H1 (cell line): ENCODE measurements at regions not wholly inside any gene's neighbourhood (a gene's known extent, or its start where the extent isn't known, plus 50 kb on each side); places are given as distances from the start of the nearest gene placed in this dataset.

ENCODE experiments used
- CTCF ChIA-PET: fragments of 300-600 bp; sonication (Branson Sonifier 250); formaldehyde crosslinking; loops from one replicate; lab custom pipeline; 2021; ENCODE audit not compliant: partially characterized antibody; lab: Charles Lee
- POLR2A ChIA-PET: fragments of 300-600 bp; sonication (Branson Sonifier 250); formaldehyde crosslinking; loops from one replicate; lab custom pipeline; 2021; ENCODE audit warnings: inconsistent platforms; ENCODE audit not compliant: partially characterized antibody; lab: Charles Lee
- DNase-seq, 2 experiments: peaks; one replicate each; pipeline versions ENCODE4 v3.0.0 to v3.0.0-alpha.2; 2010 to 2022; ENCODE audit warnings: low spot score in 2 of 2, low read depth in 1 of 2, mixed read lengths in 1 of 2
- FAIRE-seq: peaks from 2 replicates; lab custom pipeline; 2011; peaks lifted over from hg19 to GRCh38; lab: Jason Lieb, UNC
- H2AFZ ChIP-seq: 2 replicates; pipeline ENCODE4 v1.8.1; 2012; ENCODE audit warnings: low read length, inconsistent platforms
- H2AK5ac ChIP-seq: 2 replicates; pipeline ENCODE4 v1.6.1; 2013; ENCODE audit warnings: low read depth, low read length
- H2BK120ac ChIP-seq: replicated peaks from 2 replicates; pipeline ENCODE3; 2013; ENCODE audit warnings: low read depth, low read length, inconsistent platforms
- H2BK12ac ChIP-seq: 2 replicates; pipeline ENCODE4 v1.6.1; 2013; ENCODE audit warnings: low read depth, low read length
- H2BK15ac ChIP-seq: 2 replicates; pipeline ENCODE4 v1.6.1; 2013; ENCODE audit warnings: low read length
- H2BK20ac ChIP-seq: 2 replicates; pipeline ENCODE4 v1.6.1; 2013; ENCODE audit warnings: low read length
- H2BK5ac ChIP-seq: 2 replicates; pipeline ENCODE4 v1.6.1; 2013; ENCODE audit warnings: low read depth, low read length
- H3K14ac ChIP-seq: 2 replicates; pipeline ENCODE4 v1.6.1; 2013; ENCODE audit warnings: inconsistent platforms; ENCODE audit not compliant: insufficient read length
- H3K18ac ChIP-seq: 2 replicates; pipeline ENCODE4 v1.6.1; 2013; ENCODE audit warnings: low read length; ENCODE audit errors: extremely low read depth
- H3K23ac ChIP-seq: 2 replicates; pipeline ENCODE4 v1.6.1; 2013; ENCODE audit warnings: inconsistent platforms; ENCODE audit not compliant: insufficient read length
- H3K23me2 ChIP-seq: 2 replicates; pipeline ENCODE4 v1.6.1; 2013; ENCODE audit warnings: low read depth, low read length
- H3K27ac ChIP-seq: 2 replicates; pipeline ENCODE4 v1.6.1; 2011; ENCODE audit warnings: low read depth, low read length, inconsistent platforms
- H3K27me3 ChIP-seq, 4 experiments: replicated peaks in 1 of 4; 1 replicate in 1 of 4; 2 replicates in 3 of 4; pipeline versions ENCODE4 v1.6.1 to v1.8.1; 2011 to 2013; ENCODE audit warnings: low read length in 3 of 4, mild to moderate bottlenecking in 3 of 4, inconsistent platforms in 2 of 4, mixed read lengths in 2 of 4, moderate library complexity in 1 of 4; ENCODE audit not compliant: control insufficient read depth in 3 of 4, insufficient read depth in 3 of 4; ENCODE audit errors: extremely low read depth in 1 of 4
- H3K36me3 ChIP-seq, 4 experiments: 2 replicates each; pipeline versions ENCODE4 v1.6.1 to v1.8.1; 2011 to 2013; ENCODE audit warnings: mild to moderate bottlenecking in 4 of 4, low read length in 3 of 4, moderate library complexity in 2 of 4, control low read depth in 1 of 4, inconsistent platforms in 1 of 4; ENCODE audit not compliant: insufficient read depth in 4 of 4, control insufficient read depth in 2 of 4
- H3K4ac ChIP-seq: replicated peaks from 2 replicates; pipeline ENCODE3; 2013; ENCODE audit warnings: low read length, low read depth, mixed read lengths, inconsistent platforms; ENCODE audit not compliant: insufficient read length
- H3K4me1 ChIP-seq, 4 experiments: replicated peaks in 1 of 4; 1 replicate in 1 of 4; 2 replicates in 3 of 4; pipeline versions ENCODE4 v1.6.1 to v1.8.1; 2011 to 2013; ENCODE audit warnings: low read length in 3 of 4, inconsistent platforms in 2 of 4, mixed read lengths in 1 of 4; ENCODE audit not compliant: insufficient read depth in 4 of 4, control insufficient read depth in 3 of 4
- H3K4me2 ChIP-seq, 2 experiments: 2 replicates each; pipeline versions ENCODE4 v1.6.1 to v1.8.1; 2011 to 2013; ENCODE audit warnings: low read depth in 2 of 2, low read length in 2 of 2, control low read depth in 1 of 2, inconsistent platforms in 1 of 2, mild to moderate bottlenecking in 1 of 2; ENCODE audit not compliant: insufficient read depth in 1 of 2
- H3K4me3 ChIP-seq, 4 experiments: fragments of 200-600, 300-600 bp in 1 of 4; sonication (generic), shearing (Covaris generic), sonication (Bioruptor Twin) in 1 of 4; 2 replicates each; pipeline versions ENCODE4 v1.5.1 to v1.8.1; 2011 to 2016; ENCODE audit warnings: low read length in 4 of 4, low read depth in 3 of 4, control low read depth in 2 of 4, inconsistent platforms in 2 of 4, mild to moderate bottlenecking in 2 of 4, mixed read lengths in 1 of 4, moderate library complexity in 1 of 4; ENCODE audit not compliant: insufficient read depth in 2 of 4; ENCODE audit errors: extremely low read depth in 1 of 4
- H3K56ac ChIP-seq: replicated peaks from 2 replicates; pipeline ENCODE3; 2013; ENCODE audit warnings: low read depth, mild to moderate bottlenecking, mixed read lengths, low read length, inconsistent platforms; ENCODE audit not compliant: insufficient read length
- H3K79me1 ChIP-seq: 2 replicates; pipeline ENCODE4 v1.6.1; 2013; ENCODE audit warnings: low read depth, low read length, control low read depth
- H3K79me2 ChIP-seq, 2 experiments: 2 replicates each; pipeline versions ENCODE4 v1.6.1 to v1.8.1; 2012 to 2013; ENCODE audit warnings: low read length in 2 of 2, mild to moderate bottlenecking in 2 of 2, inconsistent platforms in 1 of 2; ENCODE audit not compliant: insufficient read depth in 2 of 2, control insufficient read depth in 1 of 2
- H3K9ac ChIP-seq, 4 experiments: replicated peaks in 1 of 4; 1 replicate in 1 of 4; 2 replicates in 3 of 4; pipeline versions ENCODE4 v1.6.1 to v1.8.1; 2011 to 2013; ENCODE audit warnings: low read depth in 3 of 4, low read length in 3 of 4, control low read depth in 2 of 4, mild to moderate bottlenecking in 2 of 4, moderate library complexity in 2 of 4, inconsistent platforms in 1 of 4; ENCODE audit errors: extremely low read depth in 1 of 4
- H3K9me3 ChIP-seq, 2 experiments: 2 replicates each; pipeline versions ENCODE4 v1.6.1 to v1.8.1; 2012 to 2013; ENCODE audit warnings: mild to moderate bottlenecking in 2 of 2, moderate library complexity in 2 of 2, control low read depth in 1 of 2, inconsistent platforms in 1 of 2, low read depth in 1 of 2, low read length in 1 of 2, mixed read lengths in 1 of 2; ENCODE audit not compliant: insufficient read depth in 2 of 2
- H4K20me1 ChIP-seq, 2 experiments: replicated peaks in 1 of 2; 2 replicates each; pipeline versions ENCODE3 to v1.8.1; 2011 to 2013; ENCODE audit warnings: inconsistent platforms in 2 of 2, low read length in 2 of 2, mild to moderate bottlenecking in 1 of 2; ENCODE audit not compliant: insufficient read depth in 2 of 2, control insufficient read depth in 1 of 2
- H4K5ac ChIP-seq: 2 replicates; pipeline ENCODE4 v1.6.1; 2013; ENCODE audit warnings: low read length, low read depth, mixed read lengths, inconsistent platforms; ENCODE audit not compliant: insufficient read length
- H4K8ac ChIP-seq: 2 replicates; pipeline ENCODE4 v1.8.0; 2013; ENCODE audit warnings: mild to moderate bottlenecking, moderate library complexity, low read length, inconsistent platforms; ENCODE audit not compliant: insufficient read depth; ENCODE audit errors: extremely low read depth
- H4K91ac ChIP-seq: replicated peaks from 2 replicates; pipeline ENCODE3; 2013; ENCODE audit warnings: low read length, mixed read lengths, inconsistent platforms; ENCODE audit not compliant: insufficient read length
- CBX5 ChIP-seq: fragments of 300-800, 300-1000 bp; sonication (generic); IDR thresholded peaks from 2 replicates; pipeline ENCODE4 v1.7.1; 2016; ENCODE audit warnings: antibody characterized with exemption, low read length, low read depth
- CTBP2 ChIP-seq: IDR thresholded peaks from 2 replicates; pipeline ENCODE4 v1.7.0; 2011; ENCODE audit warnings: borderline replicate concordance, mild to moderate bottlenecking, moderate library complexity, mixed read lengths, low read length; ENCODE audit not compliant: insufficient read depth, insufficient read length
- EGR1 ChIP-seq: IDR thresholded peaks from 2 replicates; pipeline ENCODE4 v1.6.1; 2011; ENCODE audit warnings: low read depth, low read length, borderline replicate concordance
- EP300 ChIP-seq, 2 experiments: IDR thresholded peaks; 1 replicate in 1 of 2; 2 replicates in 1 of 2; pipeline ENCODE4 v1.6.1; 2011 to 2012; ENCODE audit warnings: low read depth in 2 of 2, low read length in 2 of 2, mild to moderate bottlenecking in 2 of 2, borderline replicate concordance in 1 of 2, inconsistent platforms in 1 of 2, moderate library complexity in 1 of 2
- JUND ChIP-seq: IDR thresholded peaks from 2 replicates; pipeline ENCODE4 v1.6.1; 2011; ENCODE audit warnings: mild to moderate bottlenecking, improper control_type of control experiment, low read length
- KDM4A ChIP-seq: IDR thresholded peaks from one replicate; pipeline ENCODE4 v1.7.1; 2012; ENCODE audit warnings: low read depth, mild to moderate bottlenecking, moderate library complexity, low read length, inconsistent platforms; ENCODE audit not compliant: severe bottlenecking
- TEAD4 ChIP-seq: IDR thresholded peaks from 2 replicates; pipeline ENCODE4 v1.6.1; 2012; ENCODE audit warnings: low read depth, low read length, inconsistent platforms, mixed read lengths
- TF ChIP-seq, protein P1 (sequence below): IDR thresholded peaks from 2 replicates; pipeline ENCODE4 v1.6.1; 2011; ENCODE audit warnings: low read length, improper control_type of control experiment

DNA sequence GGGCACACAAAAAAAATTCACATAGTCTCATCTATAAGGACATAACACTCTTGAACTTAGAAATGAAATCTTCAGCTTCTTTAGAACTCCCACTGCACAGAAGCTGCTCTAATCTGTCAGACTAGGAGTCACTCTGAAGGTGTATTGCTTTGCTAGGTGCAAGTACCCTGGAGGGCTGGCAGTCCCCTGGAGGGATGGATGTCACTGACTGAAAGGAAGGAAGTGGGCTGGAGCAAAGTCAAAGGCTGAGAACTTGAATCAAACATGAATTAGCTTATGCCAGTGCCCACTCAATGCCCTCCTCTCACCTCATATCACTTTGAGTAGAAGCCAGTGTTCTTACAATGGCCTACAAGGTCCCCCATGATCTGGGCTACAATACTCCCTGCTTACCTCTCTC is 140.3 kb upstream of the ANKRD1 start:
- Histone ChIP-seq H3K4me2 (no peak overlapping the region), H4K8ac (no peak overlapping the region), H3K27ac (no peak overlapping the region), H2BK20ac (no peak overlapping the region), H2AK5ac (no peak overlapping the region), H2BK12ac (no peak overlapping the region), H3K14ac (no peak overlapping the region), H3K9ac (no peak overlapping the region), H4K91ac (no peak overlapping the region), H3K4ac (no peak overlapping the region), H3K23ac (no peak overlapping the region), H2BK15ac (no peak overlapping the region), H3K9me3 (no peaks in the 10 kb centered on the region), H4K20me1 (no peaks in the 10 kb centered on the region), H4K5ac (no peak overlapping the region), H3K4me3 (no peak overlapping the region), H2BK120ac (no peak overlapping the region), H3K79me1 (no peaks in the 10 kb centered on the region), H3K23me2 (peaks cover 2% of the 10 kb centered on the region; the same call in 1 of the 2 replicates), H3K4me1 (no peaks in the 10 kb centered on the region), H3K27me3 (no peaks in the 10 kb centered on the region), H3K36me3 (no peaks in the 10 kb centered on the region), H3K56ac (no peak overlapping the region), H2AFZ (no peak overlapping the region), H3K79me2 (no peaks in the 10 kb centered on the region), H2BK5ac (no peak overlapping the region), H3K18ac (no peak overlapping the region)
- CTCF ChIA-PET = interaction anchor here (1.0 to 1.7 kb wide), 2 partner anchors 9 to 12 kb away, joined by 3 to 4 read pairs; no protein-coding TSS in a partner anchor
- FAIRE-seq = no peak
- POLR2A ChIA-PET = no interaction called here
- TF ChIP-seq, protein P1, sequence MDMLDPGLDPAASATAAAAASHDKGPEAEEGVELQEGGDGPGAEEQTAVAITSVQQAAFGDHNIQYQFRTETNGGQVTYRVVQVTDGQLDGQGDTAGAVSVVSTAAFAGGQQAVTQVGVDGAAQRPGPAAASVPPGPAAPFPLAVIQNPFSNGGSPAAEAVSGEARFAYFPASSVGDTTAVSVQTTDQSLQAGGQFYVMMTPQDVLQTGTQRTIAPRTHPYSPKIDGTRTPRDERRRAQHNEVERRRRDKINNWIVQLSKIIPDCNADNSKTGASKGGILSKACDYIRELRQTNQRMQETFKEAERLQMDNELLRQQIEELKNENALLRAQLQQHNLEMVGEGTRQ = no peak
- TF ChIP-seq EGR1 (no peak), TEAD4 (no peak), JUND (no peak), CBX5 (no peak), CTBP2 (no peak), EP300 (IDR thresholded peaks at IDR 0.05; ENCODE audit: borderline replicate concordance in 1 of 2, low read depth in 2 of 2, low read length in 2 of 2) (no peak), KDM4A (no peak)
- DNase-seq = no peak
